HG02588 (cell line): ENCODE measurements at regions not wholly inside any gene's neighbourhood (a gene's known extent, or its start where the extent isn't known, plus 50 kb on each side); places are given as distances from the start of the nearest gene placed in this dataset.
"Not testable (repeated sequence)": the region's sequence is repeated elsewhere in the genome, so short reads cannot be mapped to it uniquely, and the experiment has no call there.

Experiments
- ATAC-seq: cut with Tn5 transposase; IDR thresholded peaks from one replicate; pipeline ENCODE4 v1.9.1; 2021; ENCODE audit warnings: mild to moderate bottlenecking, moderate library complexity; ENCODE audit not compliant: unreplicated experiment

- ATAC-seq, result no peak
These were observed 273.3 kb upstream of the RASGEF1B start for GRCh38 chr4:81745050-81745449.

GRCh38 chr4:81743731-81744435 lies 272.2 kb upstream of the RASGEF1B start:
- ATAC-seq, result no peak

- ATAC-seq, result no peak
These were observed 268.8 kb upstream of the RASGEF1B start for GRCh38 chr4:81740487-81740886.

- ATAC-seq, result no peak
These were observed 267.2 kb upstream of the RASGEF1B start for GRCh38 chr4:81738891-81739290.

GRCh38 chr4:81737865-81738559 lies 266.3 kb upstream of the RASGEF1B start:
- no peak for ATAC-seq

GRCh38 chr4:81736324-81736723 lies 264.6 kb upstream of the RASGEF1B start:
- no peak for ATAC-seq

GRCh38 chr4:81732980-81733379 lies 261.3 kb upstream of the RASGEF1B start:
- ATAC-seq, result no peak

- ATAC-seq, result peak; percentile 100
These were observed 253.2 kb upstream of the RASGEF1B start for GRCh38 chr4:81724925-81725329.

- ATAC-seq, result no peak
These were observed 252.3 kb upstream of the RASGEF1B start for GRCh38 chr4:81723927-81724587.

- ATAC-seq, result no peak
These were observed 251.5 kb upstream of the RASGEF1B start for GRCh38 chr4:81723019-81723884.

GRCh38 chr4:81722290-81722851 lies 250.7 kb upstream of the RASGEF1B start:
- no peak for ATAC-seq

- no peak for ATAC-seq
These were observed 244.1 kb upstream of the RASGEF1B start for GRCh38 chr4:81715757-81716156.

GRCh38 chr4:81715357-81715756 lies 243.7 kb upstream of the RASGEF1B start:
- not testable (repeated sequence) for ATAC-seq

GRCh38 chr4:81714291-81714690 lies 242.6 kb upstream of the RASGEF1B start:
- no peak for ATAC-seq

- ATAC-seq, result no peak
These were observed 241.0 kb upstream of the RASGEF1B start for GRCh38 chr4:81712714-81713113.

GRCh38 chr4:81704461-81704860 lies 232.8 kb upstream of the RASGEF1B start:
- ATAC-seq, result no peak

GRCh38 chr4:81700189-81700588 lies 228.5 kb upstream of the RASGEF1B start:
- no peak for ATAC-seq

- ATAC-seq, result no peak
These were observed 227.0 kb upstream of the RASGEF1B start for GRCh38 chr4:81698538-81699296.

- ATAC-seq, result no peak
These were observed 222.6 kb upstream of the RASGEF1B start for GRCh38 chr4:81694176-81694913.
